Natural killer cell (primary cell): ENCODE measurements at regions not wholly inside any gene's neighbourhood (a gene's known extent, or its start where the extent isn't known, plus 50 kb on each side); places are given as distances from the start of the nearest gene placed in this dataset.
"Not testable (repeated sequence)": the region's sequence is repeated elsewhere in the genome, so short reads cannot be mapped to it uniquely, and the experiment has no call there.

Experiments
- ATAC-seq, 3 donors: fragments of 150-1000 bp in 2 of 3; fragments of 200-7000 bp in 1 of 3; cut with Tn5 transposase; 1 replicate in 1 of 3; 2 replicates in 2 of 3; pipeline ENCODE4 v1.10.0; 2021; ENCODE audit warnings: mild to moderate bottlenecking in 2 of 3, moderate library complexity in 2 of 3
- DNase-seq, 2 donors: peaks; one replicate each; pipeline versions ENCODE4 v3.0.0 to v3.0.0-alpha.2; 2013 to 2021; ENCODE audit warnings: mixed read lengths in 1 of 2
- H3K27ac ChIP-seq: one replicate; pipeline ENCODE4 v1.5.1; 2013; ENCODE audit warnings: mild to moderate bottlenecking, low read length
- H3K27me3 ChIP-seq: one replicate; pipeline ENCODE4 v1.6.1; 2013; ENCODE audit warnings: low read length; ENCODE audit not compliant: control insufficient read depth, insufficient read depth
- H3K36me3 ChIP-seq: one replicate; pipeline ENCODE4 v1.6.1; 2013; ENCODE audit warnings: low read length; ENCODE audit not compliant: control insufficient read depth, insufficient read depth
- H3K4me1 ChIP-seq: one replicate; pipeline ENCODE4 v1.6.1; 2013; ENCODE audit warnings: low read length; ENCODE audit not compliant: control insufficient read depth, insufficient read depth
- H3K4me3 ChIP-seq: one replicate; pipeline ENCODE4 v1.5.1; 2013; ENCODE audit warnings: low read length
- H3K9me3 ChIP-seq: one replicate; pipeline ENCODE4 v1.6.1; 2013; ENCODE audit warnings: low read length; ENCODE audit not compliant: control insufficient read depth, insufficient read depth
- H3K27ac Mint-ChIP-seq, 2 donors: one replicate each; pipeline ENCODE4 v1.8.0; 2022; ENCODE audit warnings: mild to moderate bottlenecking in 2 of 2, mixed read lengths in 2 of 2, moderate library complexity in 1 of 2
- H3K27me3 Mint-ChIP-seq, 2 donors: one replicate each; pipeline ENCODE4 v1.8.0; 2022; ENCODE audit warnings: low read depth in 2 of 2, mixed read lengths in 2 of 2
- H3K36me3 Mint-ChIP-seq: one replicate; pipeline ENCODE4 v1.8.0; 2022; ENCODE audit warnings: mixed read lengths
- H3K4me1 Mint-ChIP-seq, 2 donors: one replicate each; pipeline ENCODE4 v1.8.0; 2022; ENCODE audit warnings: mixed read lengths in 2 of 2
- H3K4me3 Mint-ChIP-seq: one replicate; pipeline ENCODE4 v1.8.0; 2022; ENCODE audit warnings: mild to moderate bottlenecking, moderate library complexity, mixed read lengths
- H3K9me3 Mint-ChIP-seq, 2 donors: one replicate each; pipeline ENCODE4 v1.8.0; 2022; ENCODE audit warnings: mixed read lengths in 2 of 2
- WGBS: methylation state at CpG from one replicate; pipeline ENCODE4 v1.1.7; 2013; ENCODE audit warnings: missing lambda C conversion rate; ENCODE audit not compliant: insufficient coverage; 5-methylcytosine and 5-hydroxymethylcytosine counted together
- intact Hi-C: fragments of 100-400 bp; cut with micrococcal nuclease; formaldehyde crosslinking; loops from one replicate; pipeline ENCODE4 v1.14.2; 2022
- TF ChIP-seq, protein P1 (sequence below): fragments of 200-600 bp; IDR thresholded peaks from one replicate; pipeline ENCODE4 v1.8.0; 2022; ENCODE audit warnings: antibody characterized with exemption

DNA sequence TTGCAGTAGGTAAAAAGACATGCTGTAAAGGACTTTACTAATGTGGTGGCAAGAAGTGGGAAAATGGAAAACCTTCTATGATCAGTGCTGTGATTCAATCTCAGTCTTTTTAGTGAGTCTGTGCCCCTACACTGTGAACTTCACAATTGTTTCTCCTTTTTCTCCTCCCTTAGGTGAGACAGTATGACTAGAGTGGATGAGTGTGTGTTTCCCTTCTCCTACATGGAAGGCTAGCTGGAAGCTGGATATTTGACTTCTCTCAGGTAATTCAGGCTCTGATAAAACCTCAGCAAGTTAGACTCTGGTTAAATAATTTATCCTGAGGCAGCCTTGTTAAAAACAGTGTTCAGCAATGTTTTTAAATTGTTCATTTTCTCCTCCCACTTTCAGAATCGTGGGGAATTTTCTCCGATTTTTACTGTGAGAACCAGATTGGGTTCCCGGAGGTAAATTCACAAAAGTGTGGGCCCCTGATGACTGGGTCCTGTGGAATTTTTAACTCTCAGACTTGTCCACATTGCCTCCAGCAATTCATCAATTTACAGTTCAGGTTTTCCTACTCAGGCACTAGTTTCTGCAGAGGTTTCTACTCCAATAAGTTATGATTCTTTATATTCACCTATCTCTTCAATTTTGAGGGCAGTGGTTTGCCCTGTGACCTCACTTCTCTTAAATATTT lies 149.1 kb upstream of the PIK3R1 start:
- TF ChIP-seq, protein P1, sequence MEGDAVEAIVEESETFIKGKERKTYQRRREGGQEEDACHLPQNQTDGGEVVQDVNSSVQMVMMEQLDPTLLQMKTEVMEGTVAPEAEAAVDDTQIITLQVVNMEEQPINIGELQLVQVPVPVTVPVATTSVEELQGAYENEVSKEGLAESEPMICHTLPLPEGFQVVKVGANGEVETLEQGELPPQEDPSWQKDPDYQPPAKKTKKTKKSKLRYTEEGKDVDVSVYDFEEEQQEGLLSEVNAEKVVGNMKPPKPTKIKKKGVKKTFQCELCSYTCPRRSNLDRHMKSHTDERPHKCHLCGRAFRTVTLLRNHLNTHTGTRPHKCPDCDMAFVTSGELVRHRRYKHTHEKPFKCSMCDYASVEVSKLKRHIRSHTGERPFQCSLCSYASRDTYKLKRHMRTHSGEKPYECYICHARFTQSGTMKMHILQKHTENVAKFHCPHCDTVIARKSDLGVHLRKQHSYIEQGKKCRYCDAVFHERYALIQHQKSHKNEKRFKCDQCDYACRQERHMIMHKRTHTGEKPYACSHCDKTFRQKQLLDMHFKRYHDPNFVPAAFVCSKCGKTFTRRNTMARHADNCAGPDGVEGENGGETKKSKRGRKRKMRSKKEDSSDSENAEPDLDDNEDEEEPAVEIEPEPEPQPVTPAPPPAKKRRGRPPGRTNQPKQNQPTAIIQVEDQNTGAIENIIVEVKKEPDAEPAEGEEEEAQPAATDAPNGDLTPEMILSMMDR, result no peak
- H3K4me3 ChIP-seq, result no peak overlapping the region
- H3K27me3 ChIP-seq, result no peaks in the 10 kb centered on the region
- H3K9me3 ChIP-seq, result no peaks in the 10 kb centered on the region
- Mint-ChIP-seq H3K4me3 (no peak overlapping the region), H3K9me3 (peaks cover 3 to 7% of the 10 kb centered on the region in 2 donors), H3K27me3 (peaks cover 8 to 9% of the 10 kb centered on the region in 2 donors), H3K36me3 (no peaks in the 10 kb centered on the region), H3K4me1 (no peaks in the 10 kb centered on the region), H3K27ac (no peak overlapping the region)
- ATAC-seq (no peak), DNase-seq (no peak)
- intact Hi-C loops, result no loop called here
- 93% methylated on average over 3 of the region's 3 CpGs for WGBS
- H3K36me3 ChIP-seq, result no peaks in the 10 kb centered on the region
- H3K4me1 ChIP-seq, result no peaks in the 10 kb centered on the region
- H3K27ac ChIP-seq, result no peak overlapping the region

DNA sequence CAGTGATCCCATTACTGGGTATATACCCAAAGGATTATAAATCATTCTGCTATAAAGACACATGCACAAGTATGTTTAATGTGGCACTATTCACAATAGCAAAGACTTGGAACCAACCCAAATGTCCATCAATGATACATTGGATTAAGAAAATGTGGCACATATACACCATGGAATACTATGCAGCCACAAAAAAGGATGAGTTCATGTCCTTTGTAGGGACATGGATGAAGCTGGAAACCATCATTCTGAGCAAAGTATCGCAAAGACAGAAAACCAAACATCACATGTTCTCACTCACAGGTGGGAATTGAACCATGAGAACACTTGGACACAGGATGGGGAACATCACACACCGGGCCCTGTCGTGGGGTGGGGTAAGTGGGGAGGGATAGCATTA lies 150.2 kb upstream of the PIK3R1 start:
- H3K4me3 Mint-ChIP-seq, H3K9me3 ChIP-seq, ATAC-seq, H3K36me3 Mint-ChIP-seq, H3K4me1 ChIP-seq, H3K9me3 Mint-ChIP-seq, DNase-seq, intact Hi-C loops, H3K27ac ChIP-seq, H3K36me3 ChIP-seq, H3K4me3 ChIP-seq, H3K4me1 Mint-ChIP-seq, H3K27ac Mint-ChIP-seq, H3K27me3 ChIP-seq: not testable (repeated sequence)
- peaks cover 11 to 12% of the 10 kb centered on the region in 2 donors for H3K27me3 Mint-ChIP-seq
- WGBS, result 94% methylated on average over 3 of the region's 3 CpGs

DNA sequence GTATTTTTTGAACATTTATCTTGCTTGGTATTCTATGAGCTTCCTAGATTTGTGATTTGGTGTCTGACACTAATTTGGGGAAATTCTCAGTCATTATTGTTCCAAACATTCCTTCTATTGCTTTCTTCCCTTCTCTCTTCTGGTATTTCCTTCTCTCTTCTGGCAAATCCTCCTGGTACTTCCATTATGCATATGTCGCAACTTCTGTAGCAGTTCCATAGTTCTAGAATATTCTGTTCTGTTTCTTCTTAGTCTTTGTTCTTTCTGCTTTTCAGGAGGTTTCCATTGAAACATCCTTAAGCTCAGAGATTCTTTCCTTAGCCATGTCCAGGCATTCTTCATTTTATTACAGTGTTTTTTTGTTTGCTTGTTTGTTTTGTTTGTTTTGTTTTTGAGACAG lies 155.2 kb upstream of the PIK3R1 start:
- Histone ChIP-seq H3K4me1 (no peaks in the 10 kb centered on the region), H3K9me3 (no peaks in the 10 kb centered on the region), H3K27ac (no peak overlapping the region), H3K27me3 (peaks cover 2% of the 10 kb centered on the region), H3K36me3 (no peaks in the 10 kb centered on the region), H3K4me3 (no peak overlapping the region)
- TF ChIP-seq, protein P1, result no peak
- intact Hi-C loops, result no loop called here
- Mint-ChIP-seq H3K4me1 (no peaks in the 10 kb centered on the region), H3K9me3 (peaks cover 3 to 7% of the 10 kb centered on the region in 2 donors), H3K36me3 (no peaks in the 10 kb centered on the region), H3K4me3 (no peak overlapping the region), H3K27me3 (peaks cover 14 to 17% of the 10 kb centered on the region in 2 donors), H3K27ac (no peak overlapping the region)
- WGBS, result 100% methylated on average over 1 of the region's 1 CpG
- ATAC-seq (no peak), DNase-seq (no peak)

DNA sequence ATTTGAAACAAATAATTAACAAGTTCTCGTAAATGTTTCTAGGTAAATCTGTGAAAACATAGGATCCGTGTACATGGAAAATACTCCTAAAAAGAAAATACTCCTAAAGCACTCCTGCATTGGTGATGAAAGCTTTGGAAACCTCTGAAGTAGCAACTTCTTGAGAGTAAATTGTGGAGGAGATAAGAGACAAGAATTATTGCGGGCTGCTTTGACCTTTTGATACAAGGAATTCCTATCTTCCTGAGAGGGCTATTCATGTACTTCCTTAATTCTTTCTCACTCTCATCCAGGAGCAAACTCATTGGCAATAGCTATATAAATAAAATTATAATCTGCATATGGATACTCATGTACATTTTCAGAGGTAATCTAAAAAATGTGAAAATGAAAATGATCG lies 158.4 kb upstream of the PIK3R1 start:
- H3K4me1 Mint-ChIP-seq, result no peaks in the 10 kb centered on the region
- no peak overlapping the region for H3K4me3 Mint-ChIP-seq
- no peaks in the 10 kb centered on the region for H3K36me3 ChIP-seq
- no peaks in the 10 kb centered on the region for H3K36me3 Mint-ChIP-seq
- intact Hi-C loops, result no loop called here
- H3K27ac ChIP-seq, result no peak overlapping the region
- ATAC-seq, result no peak
- WGBS, result 100% methylated on average over 1 of the region's 4 CpGs
- peaks cover 11 to 14% of the 10 kb centered on the region in 2 donors for H3K27me3 Mint-ChIP-seq
- no peaks in the 10 kb centered on the region for H3K9me3 ChIP-seq
- no peaks in the 10 kb centered on the region for H3K4me1 ChIP-seq
- H3K27ac Mint-ChIP-seq, result no peak overlapping the region
- H3K9me3 Mint-ChIP-seq, result peaks cover 0 to 3% of the 10 kb centered on the region in 2 donors
- no peak for DNase-seq
- H3K27me3 ChIP-seq, result peaks cover 2% of the 10 kb centered on the region
- no peak overlapping the region for H3K4me3 ChIP-seq
- TF ChIP-seq, protein P1, result no peak
